GM03348 (cell line): ENCODE measurements at regions not wholly inside any gene's neighbourhood (a gene's known extent, or its start where the extent isn't known, plus 50 kb on each side); places are given as distances from the start of the nearest gene placed in this dataset.

Experiments used
- DNase-seq: peaks from one replicate; pipeline ENCODE4 v3.0.0; 2012; ENCODE audit warnings: low spot score

DNA sequence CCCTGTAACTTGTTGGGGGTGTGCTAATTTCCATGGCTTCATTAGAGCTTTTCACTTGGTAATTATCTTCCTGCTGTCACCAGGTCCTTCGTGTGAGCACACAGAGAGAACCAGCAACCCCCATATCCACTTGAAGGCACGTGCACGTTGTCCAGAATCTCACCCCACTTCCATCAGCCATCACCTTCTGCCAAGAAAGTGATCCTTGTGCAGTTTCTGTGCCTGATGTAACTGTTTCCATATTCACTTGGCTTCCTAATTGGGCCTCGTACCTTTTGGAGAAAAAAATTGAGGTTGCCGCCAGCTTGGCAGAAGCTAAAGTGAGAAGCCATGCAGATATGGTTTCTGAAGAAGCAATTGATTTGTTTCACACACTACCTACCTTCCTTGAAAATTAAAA is 153.7 kb upstream of the TSHZ2 start:
- DNase-seq = no peak

- no peak for DNase-seq
Observed at GRCh38 chr20:52817981-52818380, 154.2 kb upstream of the TSHZ2 start.

GRCh38 chr20:52817511-52817910 is 154.6 kb upstream of the TSHZ2 start:
- DNase-seq = peak; percentile 18

DNA sequence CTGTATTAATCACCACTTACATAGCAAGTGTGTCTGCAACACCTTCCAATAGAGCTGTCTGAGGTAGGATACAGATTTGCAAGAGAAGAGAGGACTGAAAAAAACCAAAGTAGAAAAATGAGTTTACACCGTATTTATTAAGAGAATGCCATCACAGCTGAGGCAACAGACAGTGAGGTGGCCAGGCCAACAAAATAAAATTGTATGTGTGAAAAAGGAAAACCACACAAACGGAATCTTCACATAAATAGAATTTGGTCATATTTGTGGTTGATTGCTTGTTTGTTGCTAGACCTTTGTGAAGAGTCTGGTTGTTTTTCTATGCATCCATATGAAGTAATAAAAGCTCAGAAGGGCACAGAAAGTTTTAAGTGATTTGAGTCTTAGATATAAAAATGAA is 157.8 kb upstream of the TSHZ2 start:
- no peak for DNase-seq

GRCh38 chr20:52812231-52812847 is 159.8 kb upstream of the TSHZ2 start:
- no peak for DNase-seq

- no peak for DNase-seq
Observed at GRCh38 chr20:52809003-52809402, 163.2 kb upstream of the TSHZ2 start.

GRCh38 chr20:52806918-52807317 is 165.2 kb upstream of the TSHZ2 start:
- no peak for DNase-seq

DNA sequence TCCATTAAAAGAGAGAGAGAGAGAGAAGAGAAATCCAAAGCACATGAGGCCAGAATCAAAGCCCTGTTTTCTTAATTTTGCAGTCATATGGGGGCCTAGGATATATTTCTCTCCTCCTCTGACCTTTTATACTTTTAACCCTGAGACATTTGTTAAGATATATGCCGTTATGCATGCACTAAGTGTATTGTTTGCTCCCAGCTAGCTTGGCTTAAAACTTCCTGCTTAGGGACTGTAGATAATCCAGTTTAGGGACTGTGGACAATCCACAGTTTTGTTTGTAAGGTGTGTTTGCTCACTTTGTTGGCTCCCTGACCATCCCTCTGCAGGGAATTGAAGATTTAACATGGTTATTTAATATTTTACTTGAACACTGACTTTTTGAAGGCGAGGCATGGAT is 166.3 kb upstream of the TSHZ2 start:
- DNase-seq = no peak

DNA sequence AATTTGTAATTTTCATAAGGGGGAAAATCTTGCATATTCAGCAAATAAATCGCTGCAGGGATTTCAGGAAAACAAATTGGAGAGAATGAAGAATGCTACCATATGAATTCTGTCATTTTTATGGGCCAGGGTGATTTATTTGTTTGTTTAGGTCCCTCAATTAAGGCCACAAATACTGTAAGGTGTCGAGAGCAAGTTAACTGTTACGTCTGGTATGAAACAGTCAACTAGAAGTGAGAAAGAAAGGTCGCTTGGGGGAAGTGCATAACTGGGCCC is 166.9 kb upstream of the TSHZ2 start:
- no peak for DNase-seq

DNA sequence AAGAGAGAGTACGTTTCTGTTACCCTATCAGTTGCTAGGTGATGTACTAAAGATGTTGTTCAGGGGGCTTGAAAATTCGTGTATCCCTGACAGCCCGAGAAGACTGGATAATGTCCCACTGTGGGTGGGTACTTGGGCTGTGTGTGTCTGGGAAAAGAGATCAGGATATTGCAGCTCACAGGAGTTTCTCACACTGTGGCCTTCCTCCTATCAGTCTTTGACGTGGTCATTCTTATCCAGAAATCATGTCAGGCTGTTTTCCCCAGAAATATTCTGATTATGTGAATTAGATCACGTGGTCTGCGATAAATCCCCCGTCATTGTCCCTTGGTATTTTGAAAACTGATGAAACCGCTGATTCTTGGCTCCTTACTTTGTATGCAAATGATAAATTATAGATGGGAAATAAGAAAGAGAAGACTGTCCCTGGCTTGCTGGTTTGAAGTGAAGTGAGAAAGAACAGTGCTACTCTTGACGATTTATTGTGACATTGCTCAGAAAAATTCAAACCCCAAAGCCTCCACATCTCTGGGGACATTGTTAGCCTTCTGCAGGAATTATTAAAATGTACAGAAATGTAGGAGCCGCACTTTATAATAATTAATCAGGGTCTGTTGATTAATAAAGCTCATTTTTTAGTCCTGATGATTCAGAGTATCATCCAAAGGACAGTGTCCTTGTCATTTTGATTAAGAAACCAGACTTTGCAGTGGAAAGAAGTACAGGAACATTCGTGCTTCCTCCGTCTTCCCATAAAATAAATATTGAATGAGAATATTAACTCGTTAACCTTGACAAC is 167.5 kb upstream of the TSHZ2 start:
- DNase-seq = no peak

DNA sequence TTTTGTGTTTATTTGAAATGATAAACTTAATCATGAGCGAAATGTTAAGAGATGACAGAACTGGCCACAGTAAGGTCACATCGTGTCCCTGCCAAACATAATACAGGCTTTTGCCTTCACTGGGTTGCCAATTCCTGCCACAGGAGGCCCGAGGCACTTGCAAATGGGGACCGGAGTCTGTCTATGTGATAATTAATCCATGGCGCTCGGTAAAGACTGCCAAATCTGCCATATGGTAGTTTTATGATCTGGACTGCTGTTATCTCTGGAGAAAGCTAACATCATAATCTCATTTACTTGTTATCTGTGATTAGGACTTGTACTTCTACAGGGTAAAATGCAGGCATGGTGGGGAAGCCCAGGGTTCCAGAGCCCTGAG is 170.5 kb upstream of the TSHZ2 start:
- DNase-seq = no peak

DNA sequence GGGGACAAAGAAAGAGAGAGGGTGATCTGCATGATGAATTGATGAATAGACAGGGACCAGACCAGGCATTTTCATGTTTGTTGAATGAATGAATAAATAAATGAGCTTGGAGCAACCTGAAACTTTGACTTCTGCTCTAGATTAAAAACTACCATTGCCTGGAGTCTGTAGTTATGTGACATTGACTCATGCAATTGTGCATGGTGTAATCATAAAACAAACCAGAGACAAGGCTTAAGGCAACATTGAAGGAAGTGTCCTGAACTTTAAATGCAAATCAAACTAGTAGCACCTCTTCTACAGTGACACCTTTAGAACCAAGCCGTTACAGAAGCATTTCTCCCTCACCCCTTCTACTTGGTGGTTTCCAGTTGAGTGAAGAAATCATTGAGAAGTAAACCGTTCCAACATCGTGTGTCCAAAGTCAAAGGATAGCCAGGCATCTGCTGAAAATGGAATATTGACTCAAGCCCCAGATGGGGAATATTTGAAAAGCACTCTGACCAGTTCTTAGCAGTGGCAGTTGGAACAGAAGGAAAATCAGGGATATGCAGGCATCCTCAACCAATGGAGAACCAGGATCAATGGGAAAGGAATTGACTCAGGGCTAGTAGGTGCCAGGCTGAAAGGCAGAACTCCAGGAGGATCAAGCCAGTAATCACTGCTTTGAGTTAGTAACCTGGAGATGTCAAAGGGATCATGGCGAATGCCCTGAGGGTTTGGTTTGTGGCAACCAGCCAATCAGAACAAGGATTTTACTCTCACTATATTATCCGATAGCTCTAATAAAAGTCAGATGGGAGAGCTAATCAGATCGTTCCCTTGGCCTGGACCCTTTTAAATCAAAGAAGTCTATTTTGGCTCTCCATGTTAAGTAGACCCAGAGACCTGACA is 171.2 kb upstream of the TSHZ2 start:
- no peak for DNase-seq

DNA sequence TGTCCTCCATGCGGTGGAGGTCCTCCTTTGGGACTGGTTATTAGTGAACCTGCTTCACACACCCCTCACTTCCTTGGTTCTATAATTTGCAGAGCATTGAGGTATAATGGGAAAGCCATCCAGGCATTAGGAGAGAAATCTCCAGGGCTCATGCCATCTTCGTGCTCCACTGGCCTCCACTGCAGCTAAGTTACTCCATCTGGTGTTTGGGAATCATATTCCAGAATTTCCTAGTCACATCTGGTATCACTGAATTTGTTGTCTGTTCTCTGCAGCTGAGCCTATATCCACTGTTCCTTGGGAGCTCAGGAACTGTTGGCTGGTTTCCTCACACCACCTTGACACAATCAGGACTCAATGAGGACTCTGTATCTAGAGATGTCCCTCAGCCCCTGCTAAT is 173.0 kb upstream of the TSHZ2 start:
- DNase-seq = peak; percentile 14

DNA sequence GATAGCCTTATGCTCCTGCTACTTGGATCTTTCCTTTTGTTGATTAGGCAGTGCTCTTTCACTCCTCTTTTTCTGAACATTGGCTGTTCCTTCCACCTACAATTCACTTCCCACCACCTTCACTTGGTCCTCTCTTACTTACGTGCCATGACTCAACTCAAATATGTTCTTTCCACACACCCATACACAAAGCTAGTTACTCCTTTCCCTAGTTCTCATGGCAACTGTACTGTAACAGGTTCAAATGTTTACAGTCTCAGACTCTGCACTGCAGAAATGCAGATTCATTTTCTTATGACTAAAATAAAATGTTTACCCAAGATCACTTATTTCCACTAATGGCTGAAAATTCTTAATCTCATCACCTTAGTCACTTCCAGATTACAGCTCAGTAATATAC is 174.0 kb upstream of the TSHZ2 start:
- no peak for DNase-seq

- DNase-seq = no peak
Observed at GRCh38 chr20:52794853-52795252, 177.3 kb upstream of the TSHZ2 start.

GRCh38 chr20:52793339-52793963 is 178.7 kb upstream of the TSHZ2 start:
- DNase-seq = no peak

DNA sequence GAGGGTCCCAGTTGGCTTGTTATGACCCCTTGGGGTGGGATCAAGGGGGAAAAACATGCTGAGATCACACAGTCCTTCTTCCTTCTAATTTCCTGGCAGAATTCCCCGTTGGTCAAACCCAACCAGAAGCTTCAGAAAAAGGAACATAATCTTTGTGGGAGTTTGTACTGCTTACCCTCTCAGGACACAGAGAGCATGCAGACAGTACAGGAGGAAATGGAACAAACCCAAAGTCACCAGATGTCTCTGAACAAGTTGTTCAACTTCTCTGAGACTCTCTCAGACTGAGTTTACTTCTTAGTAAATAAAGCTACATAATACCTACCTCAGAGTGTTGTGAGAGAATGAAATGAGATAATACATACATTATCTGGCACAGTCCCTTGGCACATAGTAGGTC is 181.1 kb upstream of the TSHZ2 start:
- DNase-seq = no peak

DNA sequence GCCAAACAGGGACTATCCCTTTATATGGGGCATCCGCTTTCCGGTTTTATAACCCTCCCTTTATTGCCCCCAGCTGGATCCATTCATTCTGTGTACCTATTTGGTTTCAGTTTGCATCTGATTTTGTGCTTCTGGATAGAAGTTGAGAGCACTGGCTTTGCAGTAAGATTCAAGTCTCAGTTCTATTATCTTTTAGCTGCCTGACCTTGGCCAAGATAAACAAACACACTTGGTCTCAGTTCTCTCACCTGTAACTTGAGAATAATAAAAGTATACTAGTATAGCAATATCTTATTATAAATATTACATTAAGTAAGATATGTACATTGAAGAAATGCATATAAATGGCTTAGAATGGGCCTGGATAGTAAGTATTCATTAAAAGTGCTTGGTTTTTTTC is 182.4 kb upstream of the TSHZ2 start:
- DNase-seq = no peak

DNA sequence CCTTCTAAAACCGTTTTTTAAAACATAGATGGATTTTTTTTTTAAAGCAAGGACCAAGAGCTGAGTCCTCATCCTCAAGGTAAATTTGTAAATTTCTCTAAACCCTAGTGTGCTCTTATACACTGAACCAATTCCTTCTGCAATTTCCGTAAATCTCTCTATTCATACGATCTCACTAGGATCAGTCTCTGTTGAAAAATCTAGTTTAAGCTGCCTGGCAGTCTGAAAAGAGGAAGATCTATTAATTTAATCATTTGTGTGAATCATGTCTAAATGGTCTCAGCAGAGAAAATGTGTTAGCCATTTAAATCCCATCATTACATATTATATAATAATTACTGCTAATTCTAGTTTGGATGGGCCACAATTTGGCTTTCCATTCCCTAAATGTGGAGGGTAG is 184.2 kb upstream of the TSHZ2 start:
- DNase-seq = no peak

DNA sequence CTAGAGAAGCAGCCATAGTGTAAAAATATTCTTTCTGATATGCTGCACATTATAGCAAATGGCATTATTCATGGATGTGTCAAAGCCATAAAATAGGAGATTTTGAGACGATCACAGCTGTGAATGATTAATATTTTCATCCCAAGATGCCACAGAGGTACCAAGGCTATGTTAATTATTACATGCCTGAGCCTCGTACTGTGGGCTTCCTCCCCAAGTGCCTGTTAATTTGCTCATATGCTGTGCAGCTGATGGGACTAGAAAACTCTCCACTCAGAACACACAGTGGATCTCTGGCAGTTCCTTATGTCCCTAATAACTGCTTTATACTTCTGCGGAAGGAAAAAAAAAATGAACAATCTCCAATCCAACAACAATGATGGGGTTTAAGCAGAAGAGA is 184.9 kb upstream of the TSHZ2 start:
- DNase-seq = no peak

DNA sequence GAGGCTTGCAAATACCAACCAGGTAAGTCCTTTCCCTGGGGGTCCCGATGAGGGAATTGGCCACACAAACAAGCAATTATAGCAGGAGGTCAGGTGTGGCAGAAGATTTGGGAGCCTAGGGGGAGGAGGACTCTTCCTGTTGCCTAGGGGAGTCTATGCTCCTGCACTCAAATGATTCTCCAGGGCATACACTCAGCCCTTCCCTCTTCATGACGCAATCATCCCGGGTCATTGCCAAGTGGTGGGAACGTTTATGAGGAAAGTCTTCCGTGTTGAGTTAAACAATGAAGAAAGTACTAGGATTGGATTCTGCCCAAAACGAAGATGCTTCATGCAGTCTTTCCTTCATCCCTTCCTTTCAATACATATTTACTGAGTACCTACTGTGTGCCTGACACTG is 186.5 kb upstream of the TSHZ2 start:
- no peak for DNase-seq

- DNase-seq = no peak
Observed at GRCh38 chr20:52783769-52784168, 188.4 kb upstream of the TSHZ2 start.

DNA sequence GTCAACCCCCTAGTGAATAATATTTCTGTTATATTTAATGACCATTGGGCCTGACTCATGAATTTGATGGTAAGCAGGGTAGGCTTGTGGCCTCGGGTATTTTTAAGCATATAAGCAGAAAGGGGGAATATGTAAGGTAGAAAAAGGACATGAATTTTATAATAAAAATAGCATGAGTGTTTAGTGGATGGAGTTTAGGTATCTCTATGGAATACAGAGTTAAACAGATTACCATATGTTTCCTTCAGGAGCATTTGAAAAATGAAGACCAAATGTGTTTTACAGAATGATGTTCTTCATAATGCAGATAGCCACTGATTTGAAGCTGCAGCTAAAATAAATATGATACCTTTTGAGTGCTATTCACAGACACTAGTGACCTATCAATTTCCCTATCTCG is 191.7 kb upstream of the TSHZ2 start:
- no peak for DNase-seq
